ENCODE measurements at regions not wholly inside any gene's neighbourhood (a gene's known extent, or its start where the extent isn't known, plus 50 kb on each side); places are given as distances from the start of the nearest gene placed in this dataset.

- TF ChIP-seq, protein P1, sequence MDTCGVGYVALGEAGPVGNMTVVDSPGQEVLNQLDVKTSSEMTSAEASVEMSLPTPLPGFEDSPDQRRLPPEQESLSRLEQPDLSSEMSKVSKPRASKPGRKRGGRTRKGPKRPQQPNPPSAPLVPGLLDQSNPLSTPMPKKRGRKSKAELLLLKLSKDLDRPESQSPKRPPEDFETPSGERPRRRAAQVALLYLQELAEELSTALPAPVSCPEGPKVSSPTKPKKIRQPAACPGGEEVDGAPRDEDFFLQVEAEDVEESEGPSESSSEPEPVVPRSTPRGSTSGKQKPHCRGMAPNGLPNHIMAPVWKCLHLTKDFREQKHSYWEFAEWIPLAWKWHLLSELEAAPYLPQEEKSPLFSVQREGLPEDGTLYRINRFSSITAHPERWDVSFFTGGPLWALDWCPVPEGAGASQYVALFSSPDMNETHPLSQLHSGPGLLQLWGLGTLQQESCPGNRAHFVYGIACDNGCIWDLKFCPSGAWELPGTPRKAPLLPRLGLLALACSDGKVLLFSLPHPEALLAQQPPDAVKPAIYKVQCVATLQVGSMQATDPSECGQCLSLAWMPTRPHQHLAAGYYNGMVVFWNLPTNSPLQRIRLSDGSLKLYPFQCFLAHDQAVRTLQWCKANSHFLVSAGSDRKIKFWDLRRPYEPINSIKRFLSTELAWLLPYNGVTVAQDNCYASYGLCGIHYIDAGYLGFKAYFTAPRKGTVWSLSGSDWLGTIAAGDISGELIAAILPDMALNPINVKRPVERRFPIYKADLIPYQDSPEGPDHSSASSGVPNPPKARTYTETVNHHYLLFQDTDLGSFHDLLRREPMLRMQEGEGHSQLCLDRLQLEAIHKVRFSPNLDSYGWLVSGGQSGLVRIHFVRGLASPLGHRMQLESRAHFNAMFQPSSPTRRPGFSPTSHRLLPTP (IDR thresholded peaks at IDR 0.05; ENCODE audit: borderline replicate concordance, extremely low read depth, insufficient read length): no peak
- no peak for TF ChIP-seq CBFB (CRISPR knock-in tag; IDR thresholded peaks at IDR 0.05)
- no peak for TF ChIP-seq ELF1 (tag; IDR thresholded peaks at IDR 0.05)
- TF ChIP-seq ZNF143 (CRISPR knock-in tag; IDR thresholded peaks at IDR 0.05): no peak
- no peak for TF ChIP-seq FUS (optimal IDR thresholded peaks at IDR 0.05; ENCODE audit: low read depth, low read length)
Measured at GRCh38 chr20:63066506-63067265, 59.9 kb upstream of the BHLHE23 start (continued).

- no TSS peak for BruUV-seq (replicated peaks)
- FAIRE-seq: no peak
- 2% methylated on average over 16 of the region's 16 CpGs for WGBS (ENCODE audit: insufficient coverage, low coverage, missing lambda C conversion rate)
- Histone ChIP-seq H2AFZ (ENCODE audit: low read depth, low read length) (no peak overlapping the region), H3K4me3 (no peak overlapping the region), H3K4me2 (ENCODE audit: insufficient read depth, low read length) (no peak overlapping the region), H4K20me1 (replicated peaks; ENCODE audit: control insufficient read depth, insufficient read depth, low read length) (peaks cover 20% of the 10 kb centered on the region), H3K27ac (ENCODE audit: extremely low read depth, low read depth, low read length) (no peak overlapping the region), H3K9ac (ENCODE audit: insufficient read depth in 1 of 2, low read depth in 2 of 2, low read length in 2 of 2) (no peak overlapping the region), H3K9me3 (replicated peaks; ENCODE audit: control insufficient read depth, insufficient read depth, low read depth, low read length) (no peaks in the 10 kb centered on the region), H3K4me1 (replicated peaks in 1 of 2; ENCODE audit: control insufficient read depth in 2 of 2, insufficient read depth in 2 of 2, low read length in 2 of 2) (peaks cover 0 to 8% of the 10 kb centered on the region in 2 experiments; a peak in 1 of 5 replicates), H3K36me3 (ENCODE audit: control insufficient read depth, insufficient read depth, low read length) (no peaks in the 10 kb centered on the region), H3K79me2 (ENCODE audit: control insufficient read depth, insufficient read depth, low read length) (no peaks in the 10 kb centered on the region), H3K9me1 (ENCODE audit: control insufficient read depth, insufficient read depth, low read length) (no peaks in the 10 kb centered on the region), H3K27me3 (ENCODE audit: control insufficient read depth in 2 of 2, insufficient read depth in 2 of 2, low read length in 2 of 2) (peaks cover 26 to 65% of the 10 kb centered on the region in 2 experiments)
- intact Hi-C loops (cut with micrococcal nuclease) (no loop called here), in situ Hi-C loops (cut with MboI) (no loop called here)
- DNase-seq (ENCODE audit: extremely low read depth in 1 of 4, low spot score in 3 of 4): no peak
- TF ChIP-seq MBD2 (IDR thresholded peaks at IDR 0.05; ENCODE audit: borderline replicate concordance, low read depth): no peak
- ChIA-PET CTCF (ENCODE audit: low intra/inter-chr PET ratio) (no interaction called here), POLR2A (no interaction called here)
- ATAC-seq: no peak
Measured at GRCh38 chr20:63065911-63066310, 59.1 kb upstream of the BHLHE23 start.

All from K562 (cell line).